ENCODE measurements at regions not wholly inside any gene's neighbourhood (a gene's known extent, or its start where the extent isn't known, plus 50 kb on each side); places are given as distances from the start of the nearest gene placed in this dataset.

GRCh38 chr5:5798462-5798861, 376.0 kb downstream of the ICE1 start:
- H3K27me3 ChIP-seq (ENCODE audit: control insufficient read depth, insufficient read depth, low read length, poor library complexity, severe bottlenecking): no peaks in the 10 kb centered on the region
- Mint-ChIP-seq H3K36me3 (ENCODE audit: low read depth) (no peaks in the 10 kb centered on the region), H3K27ac (no peak overlapping the region), H3K4me3 (no peak overlapping the region), H3K9me3 (no peaks in the 10 kb centered on the region), H3K4me1 (peaks cover 7% of the 10 kb centered on the region), H3K27me3 (ENCODE audit: insufficient read depth) (no peaks in the 10 kb centered on the region)
- H3K27ac ChIP-seq (ENCODE audit: low read depth, low read length): no peak overlapping the region
- no peak overlapping the region for H3K4me3 ChIP-seq (ENCODE audit: low read length)
- no peak for DNase-seq
- H3K9me3 ChIP-seq (ENCODE audit: control insufficient read depth, low read length): no peaks in the 10 kb centered on the region
- no peak for TF ChIP-seq CTCF (conservative IDR thresholded peaks at IDR 0.05)
- WGBS, 2 experiments (ENCODE audit: insufficient coverage in 1 of 2, insufficient read length in 1 of 2): 50 to 72% methylated on average over 2 to 4 of the region's 4 CpGs
- H3K9ac ChIP-seq (ENCODE audit: extremely low read depth, low read length, poor library complexity, severe bottlenecking): no peak overlapping the region
- no peaks in the 10 kb centered on the region for H3K36me3 ChIP-seq (ENCODE audit: control insufficient read depth, insufficient read depth, low read length)
- no peaks in the 10 kb centered on the region for H3K4me1 ChIP-seq (ENCODE audit: control insufficient read depth, insufficient read depth, low read length)

- Mint-ChIP-seq H3K27ac (no peak overlapping the region), H3K4me1 (peaks cover 7% of the 10 kb centered on the region), H3K9me3 (no peaks in the 10 kb centered on the region), H3K27me3 (ENCODE audit: insufficient read depth) (no peaks in the 10 kb centered on the region), H3K36me3 (ENCODE audit: low read depth) (no peaks in the 10 kb centered on the region), H3K4me3 (no peak overlapping the region)
- DNase-seq: no peak
- H3K9me3 ChIP-seq (ENCODE audit: control insufficient read depth, low read length): no peaks in the 10 kb centered on the region
- H3K4me1 ChIP-seq (ENCODE audit: control insufficient read depth, insufficient read depth, low read length): no peaks in the 10 kb centered on the region
- H3K27ac ChIP-seq (ENCODE audit: low read depth, low read length): no peak overlapping the region
- no peaks in the 10 kb centered on the region for H3K27me3 ChIP-seq (ENCODE audit: control insufficient read depth, insufficient read depth, low read length, poor library complexity, severe bottlenecking)
- H3K4me3 ChIP-seq (ENCODE audit: low read length): no peak overlapping the region
- 96% methylated on average over 3 to 5 of the region's 5 CpGs for WGBS, 2 experiments (ENCODE audit: insufficient coverage in 1 of 2, insufficient read length in 1 of 2)
- no peaks in the 10 kb centered on the region for H3K36me3 ChIP-seq (ENCODE audit: control insufficient read depth, insufficient read depth, low read length)
- H3K9ac ChIP-seq (ENCODE audit: extremely low read depth, low read length, poor library complexity, severe bottlenecking): no peak overlapping the region
- no peak for TF ChIP-seq CTCF (conservative IDR thresholded peaks at IDR 0.05)
These were observed 375.6 kb downstream of the ICE1 start for GRCh38 chr5:5798041-5798440.

- 91 to 94% methylated on average over 8 to 14 of the region's 14 CpGs for WGBS, 2 experiments (ENCODE audit: insufficient coverage in 1 of 2, insufficient read length in 1 of 2)
- peaks cover 5% of the 10 kb centered on the region for H3K4me1 Mint-ChIP-seq
- peak overlapping the region; percentile 6 for H3K27ac ChIP-seq (ENCODE audit: low read depth, low read length)
- H3K9ac ChIP-seq (ENCODE audit: extremely low read depth, low read length, poor library complexity, severe bottlenecking): no peak overlapping the region
- no peak for DNase-seq
- TF ChIP-seq CTCF (conservative IDR thresholded peaks at IDR 0.05): no peak
- H3K4me3 Mint-ChIP-seq: no peak overlapping the region
- H3K4me3 ChIP-seq (ENCODE audit: low read length): no peak overlapping the region
- H3K36me3 ChIP-seq (ENCODE audit: control insufficient read depth, insufficient read depth, low read length): no peaks in the 10 kb centered on the region
- H3K9me3 ChIP-seq (ENCODE audit: control insufficient read depth, low read length): no peaks in the 10 kb centered on the region
- no peaks in the 10 kb centered on the region for H3K27me3 Mint-ChIP-seq (ENCODE audit: insufficient read depth)
- no peaks in the 10 kb centered on the region for H3K4me1 ChIP-seq (ENCODE audit: control insufficient read depth, insufficient read depth, low read length)
- no peaks in the 10 kb centered on the region for H3K36me3 Mint-ChIP-seq (ENCODE audit: low read depth)
- H3K27ac Mint-ChIP-seq: no peak overlapping the region
- no peaks in the 10 kb centered on the region for H3K9me3 Mint-ChIP-seq
- no peaks in the 10 kb centered on the region for H3K27me3 ChIP-seq (ENCODE audit: control insufficient read depth, insufficient read depth, low read length, poor library complexity, severe bottlenecking)
These were observed 372.7 kb downstream of the ICE1 start for GRCh38 chr5:5795074-5795771.
